ENCODE measurements at regions not wholly inside any gene's neighbourhood (a gene's known extent, or its start where the extent isn't known, plus 50 kb on each side); places are given as distances from the start of the nearest gene placed in this dataset.

- H3K27me3 ChIP-seq (ENCODE audit: insufficient read depth, low read length, poor library complexity): no peaks in the 10 kb centered on the region
- no peak overlapping the region for H3K27ac ChIP-seq (ENCODE audit: low read length)
- no peak for DNase-seq
- no peak overlapping the region for H3K9ac ChIP-seq (ENCODE audit: low read depth, low read length)
- H4K20me1 ChIP-seq (ENCODE audit: insufficient read depth, low read length): no peaks in the 10 kb centered on the region
- ATAC-seq (ENCODE audit: insufficient read depth, low read depth): no peak
- no peak overlapping the region for H2AFZ ChIP-seq (ENCODE audit: low read depth, low read length)
- H3K4me2 ChIP-seq (ENCODE audit: insufficient read depth, low read length): no peak overlapping the region
- H3K4me1 ChIP-seq (ENCODE audit: insufficient read depth, low read length): no peaks in the 10 kb centered on the region
- no peaks in the 10 kb centered on the region for H3K79me2 ChIP-seq (ENCODE audit: insufficient read depth, low read length)
- H3K4me3 ChIP-seq (ENCODE audit: low read depth in 1 of 2, low read length in 2 of 2): no peak overlapping the region
- no peaks in the 10 kb centered on the region for H3K9me3 ChIP-seq (ENCODE audit: insufficient read depth, low read length, severe bottlenecking)
- no peak for TF ChIP-seq EZH2 (IDR thresholded peaks at IDR 0.05; ENCODE audit: borderline replicate concordance, low read depth, low read length, severe bottlenecking)
- TF ChIP-seq, protein P1, sequence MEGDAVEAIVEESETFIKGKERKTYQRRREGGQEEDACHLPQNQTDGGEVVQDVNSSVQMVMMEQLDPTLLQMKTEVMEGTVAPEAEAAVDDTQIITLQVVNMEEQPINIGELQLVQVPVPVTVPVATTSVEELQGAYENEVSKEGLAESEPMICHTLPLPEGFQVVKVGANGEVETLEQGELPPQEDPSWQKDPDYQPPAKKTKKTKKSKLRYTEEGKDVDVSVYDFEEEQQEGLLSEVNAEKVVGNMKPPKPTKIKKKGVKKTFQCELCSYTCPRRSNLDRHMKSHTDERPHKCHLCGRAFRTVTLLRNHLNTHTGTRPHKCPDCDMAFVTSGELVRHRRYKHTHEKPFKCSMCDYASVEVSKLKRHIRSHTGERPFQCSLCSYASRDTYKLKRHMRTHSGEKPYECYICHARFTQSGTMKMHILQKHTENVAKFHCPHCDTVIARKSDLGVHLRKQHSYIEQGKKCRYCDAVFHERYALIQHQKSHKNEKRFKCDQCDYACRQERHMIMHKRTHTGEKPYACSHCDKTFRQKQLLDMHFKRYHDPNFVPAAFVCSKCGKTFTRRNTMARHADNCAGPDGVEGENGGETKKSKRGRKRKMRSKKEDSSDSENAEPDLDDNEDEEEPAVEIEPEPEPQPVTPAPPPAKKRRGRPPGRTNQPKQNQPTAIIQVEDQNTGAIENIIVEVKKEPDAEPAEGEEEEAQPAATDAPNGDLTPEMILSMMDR (IDR thresholded peaks at IDR 0.05; ENCODE audit: borderline replicate concordance, extremely low read depth, low read length, poor library complexity, severe bottlenecking): no peak
- H3K36me3 ChIP-seq (ENCODE audit: insufficient read depth, low read length): no peaks in the 10 kb centered on the region
These were observed 954.0 kb upstream of the CDH6 start for GRCh38 chr5:30239331-30240022.

DNA sequence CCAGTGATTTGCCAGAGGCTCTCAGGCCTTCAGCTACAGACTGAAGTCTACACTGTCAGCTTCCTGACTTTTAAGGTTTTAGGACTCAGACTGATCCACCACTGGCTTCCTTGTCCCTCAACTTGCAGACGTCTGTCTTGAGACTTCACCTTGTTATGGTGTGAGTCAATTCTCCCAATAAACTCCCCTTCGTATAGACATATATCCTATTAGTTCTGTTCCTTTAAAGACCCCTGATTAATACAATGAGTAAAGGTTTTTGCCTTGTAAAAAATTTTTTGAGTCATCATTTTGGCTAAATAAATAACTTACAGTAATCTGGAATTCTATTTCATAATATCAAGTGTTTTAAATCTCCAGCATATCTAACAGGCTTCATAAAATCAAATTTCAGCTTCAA is 956.3 kb upstream of the CDH6 start:
- no peaks in the 10 kb centered on the region for H3K9me3 ChIP-seq (ENCODE audit: insufficient read depth, low read length, severe bottlenecking)
- DNase-seq: no peak
- no peak overlapping the region for H3K9ac ChIP-seq (ENCODE audit: low read depth, low read length)
- H4K20me1 ChIP-seq (ENCODE audit: insufficient read depth, low read length): no peaks in the 10 kb centered on the region
- no peak overlapping the region for H3K4me3 ChIP-seq (ENCODE audit: low read depth in 1 of 2, low read length in 2 of 2)
- no peak overlapping the region for H2AFZ ChIP-seq (ENCODE audit: low read depth, low read length)
- no peaks in the 10 kb centered on the region for H3K36me3 ChIP-seq (ENCODE audit: insufficient read depth, low read length)
- H3K27me3 ChIP-seq (ENCODE audit: insufficient read depth, low read length, poor library complexity): no peaks in the 10 kb centered on the region
- no peaks in the 10 kb centered on the region for H3K4me1 ChIP-seq (ENCODE audit: insufficient read depth, low read length)
- no peak for ATAC-seq (ENCODE audit: insufficient read depth, low read depth)
- TF ChIP-seq, protein P1 (IDR thresholded peaks at IDR 0.05; ENCODE audit: borderline replicate concordance, extremely low read depth, low read length, poor library complexity, severe bottlenecking): no peak
- TF ChIP-seq EZH2 (IDR thresholded peaks at IDR 0.05; ENCODE audit: borderline replicate concordance, low read depth, low read length, severe bottlenecking): no peak
- no peak overlapping the region for H3K4me2 ChIP-seq (ENCODE audit: insufficient read depth, low read length)
- no peak overlapping the region for H3K27ac ChIP-seq (ENCODE audit: low read length)
- no peaks in the 10 kb centered on the region for H3K79me2 ChIP-seq (ENCODE audit: insufficient read depth, low read length)

GRCh38 chr5:30209755-30210154 is 983.7 kb upstream of the CDH6 start:
- Histone ChIP-seq H3K9ac (ENCODE audit: low read depth, low read length) (no peak overlapping the region), H3K36me3 (ENCODE audit: insufficient read depth, low read length) (no peaks in the 10 kb centered on the region), H3K4me1 (ENCODE audit: insufficient read depth, low read length) (no peaks in the 10 kb centered on the region), H3K4me2 (ENCODE audit: insufficient read depth, low read length) (no peak overlapping the region), H3K9me3 (ENCODE audit: insufficient read depth, low read length, severe bottlenecking) (no peaks in the 10 kb centered on the region), H4K20me1 (ENCODE audit: insufficient read depth, low read length) (no peaks in the 10 kb centered on the region), H2AFZ (ENCODE audit: low read depth, low read length) (no peak overlapping the region), H3K27me3 (ENCODE audit: insufficient read depth, low read length, poor library complexity) (no peaks in the 10 kb centered on the region), H3K27ac (ENCODE audit: low read length) (no peak overlapping the region), H3K4me3 (ENCODE audit: low read depth in 1 of 2, low read length in 2 of 2) (no peak overlapping the region), H3K79me2 (ENCODE audit: insufficient read depth, low read length) (no peaks in the 10 kb centered on the region)
- no peak for ATAC-seq (ENCODE audit: insufficient read depth, low read depth)
- no peak for DNase-seq
- no peak for TF ChIP-seq EZH2 (IDR thresholded peaks at IDR 0.05; ENCODE audit: borderline replicate concordance, low read depth, low read length, severe bottlenecking)
- TF ChIP-seq, protein P1 (IDR thresholded peaks at IDR 0.05; ENCODE audit: borderline replicate concordance, extremely low read depth, low read length, poor library complexity, severe bottlenecking): no peak

Measured in DND-41 (cell line).